ENCODE measurements at regions not wholly inside any gene's neighbourhood (a gene's known extent, or its start where the extent isn't known, plus 50 kb on each side); places are given as distances from the start of the nearest gene placed in this dataset.
"Not testable (repeated sequence)": the region's sequence is repeated elsewhere in the genome, so short reads cannot be mapped to it uniquely, and the experiment has no call there.

- Mint-ChIP-seq H3K27me3 (peaks cover 4 to 22% of the 10 kb centered on the region in 2 donors), H3K27ac (no peak overlapping the region), H3K9me3 (no peaks in the 10 kb centered on the region), H3K4me3 (no peak overlapping the region), H3K36me3 (no peaks in the 10 kb centered on the region), H3K4me1 (no peaks in the 10 kb centered on the region)
- no peaks in the 10 kb centered on the region for H3K36me3 ChIP-seq (ENCODE audit: insufficient read depth, low read length)
- H3K4me1 ChIP-seq (ENCODE audit: insufficient read depth, low read length) = no peaks in the 10 kb centered on the region
- H3K4me3 ChIP-seq (ENCODE audit: low read length) = no peak overlapping the region
- H3K9me3 ChIP-seq (ENCODE audit: low read length) = no peaks in the 10 kb centered on the region
- H3K27me3 ChIP-seq (ENCODE audit: insufficient read depth, low read length, poor library complexity, severe bottlenecking) = no peaks in the 10 kb centered on the region
- no peak for DNase-seq
- no peak overlapping the region for H3K27ac ChIP-seq (ENCODE audit: low read depth, low read length)
- CTCF ChIA-PET = no interaction called here
- POLR2A ChIA-PET = no interaction called here
These were observed 185.2 kb downstream of the ALDH8A1 start for GRCh38 chr6:134764741-134765140.

GRCh38 chr6:134763575-134763974 is 186.3 kb downstream of the ALDH8A1 start:
- CTCF ChIA-PET; H3K9me3 Mint-ChIP-seq; H3K4me3 ChIP-seq (ENCODE audit: low read length); H3K4me1 Mint-ChIP-seq; H3K27ac Mint-ChIP-seq; H3K9me3 ChIP-seq (ENCODE audit: low read length); H3K27me3 ChIP-seq (ENCODE audit: insufficient read depth, low read length, poor library complexity, severe bottlenecking); H3K27ac ChIP-seq (ENCODE audit: low read depth, low read length); H3K36me3 ChIP-seq (ENCODE audit: insufficient read depth, low read length); POLR2A ChIA-PET; DNase-seq; H3K4me3 Mint-ChIP-seq; H3K36me3 Mint-ChIP-seq; H3K4me1 ChIP-seq (ENCODE audit: insufficient read depth, low read length): not testable (repeated sequence)
- peaks cover 1 to 13% of the 10 kb centered on the region in 2 donors for H3K27me3 Mint-ChIP-seq

DNA sequence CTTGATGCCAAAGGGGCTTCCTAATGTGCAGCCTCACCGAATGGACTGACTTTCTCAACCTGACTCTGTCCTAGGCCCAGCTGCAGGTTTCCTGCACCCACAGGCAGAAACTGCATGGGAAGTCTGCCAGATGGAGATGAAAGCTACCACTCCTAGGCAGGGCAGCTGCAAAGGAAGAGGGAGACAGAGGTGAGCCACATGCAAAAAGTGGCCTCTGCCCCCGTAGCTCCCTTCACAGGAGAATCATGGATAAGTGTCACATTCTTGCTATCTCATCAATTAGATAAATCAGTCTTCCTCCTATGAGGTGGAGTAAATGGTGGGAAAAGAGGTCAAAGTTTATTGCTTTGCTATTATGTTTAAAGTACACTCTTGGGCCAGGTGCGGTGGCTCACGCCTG is 191.3 kb downstream of the ALDH8A1 start:
- no peaks in the 10 kb centered on the region for H3K36me3 ChIP-seq (ENCODE audit: insufficient read depth, low read length)
- no peaks in the 10 kb centered on the region for H3K4me1 ChIP-seq (ENCODE audit: insufficient read depth, low read length)
- DNase-seq = no peak
- H3K36me3 Mint-ChIP-seq = no peaks in the 10 kb centered on the region
- no peaks in the 10 kb centered on the region for H3K9me3 ChIP-seq (ENCODE audit: low read length)
- H3K4me1 Mint-ChIP-seq = no peaks in the 10 kb centered on the region
- no peaks in the 10 kb centered on the region for H3K27me3 ChIP-seq (ENCODE audit: insufficient read depth, low read length, poor library complexity, severe bottlenecking)
- no peak overlapping the region for H3K4me3 Mint-ChIP-seq
- no peak overlapping the region for H3K27ac ChIP-seq (ENCODE audit: low read depth, low read length)
- peaks cover 0 to 2% (median 0%) of the 10 kb centered on the region in 5 donors for H3K9me3 Mint-ChIP-seq
- H3K4me3 ChIP-seq (ENCODE audit: low read length) = no peak overlapping the region
- peaks cover 4 to 9% of the 10 kb centered on the region in 2 donors for H3K27me3 Mint-ChIP-seq
- no peak overlapping the region for H3K27ac Mint-ChIP-seq
- ChIA-PET POLR2A (no interaction called here), CTCF (no interaction called here)

DNA sequence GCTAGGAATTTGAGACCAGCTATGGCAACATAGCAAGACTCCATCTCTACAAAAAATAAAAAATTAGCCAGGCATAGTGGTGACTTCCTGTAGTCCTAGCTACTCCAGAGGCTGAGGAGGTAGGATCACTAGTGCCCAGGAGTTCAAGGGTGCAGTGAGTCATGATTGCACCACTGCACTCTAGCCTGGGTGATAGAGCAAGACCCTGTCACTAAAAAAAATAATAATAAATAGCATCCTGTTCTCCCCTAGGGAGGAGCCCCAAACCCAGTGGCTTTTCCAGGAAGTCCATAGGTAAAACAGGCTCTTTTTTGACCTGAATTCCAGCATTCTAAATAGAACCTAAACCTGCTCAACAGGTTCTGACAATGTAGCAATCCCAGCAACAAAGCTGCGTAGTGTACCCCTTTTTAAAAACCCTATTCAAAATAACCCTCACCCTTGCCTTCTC is 192.0 kb downstream of the ALDH8A1 start:
- CTCF ChIA-PET = no interaction called here
- Mint-ChIP-seq H3K4me1 (no peaks in the 10 kb centered on the region), H3K4me3 (no peak overlapping the region), H3K27me3 (peaks cover 7 to 10% of the 10 kb centered on the region in 2 donors), H3K9me3 (peaks cover 0 to 2% (median 0%) of the 10 kb centered on the region in 5 donors), H3K36me3 (no peaks in the 10 kb centered on the region), H3K27ac (no peak overlapping the region)
- H3K27ac ChIP-seq (ENCODE audit: low read depth, low read length) = no peak overlapping the region
- no peaks in the 10 kb centered on the region for H3K36me3 ChIP-seq (ENCODE audit: insufficient read depth, low read length)
- POLR2A ChIA-PET = no interaction called here
- no peaks in the 10 kb centered on the region for H3K9me3 ChIP-seq (ENCODE audit: low read length)
- no peak overlapping the region for H3K4me3 ChIP-seq (ENCODE audit: low read length)
- DNase-seq = no peak
- H3K4me1 ChIP-seq (ENCODE audit: insufficient read depth, low read length) = no peaks in the 10 kb centered on the region
- H3K27me3 ChIP-seq (ENCODE audit: insufficient read depth, low read length, poor library complexity, severe bottlenecking) = no peaks in the 10 kb centered on the region

DNA sequence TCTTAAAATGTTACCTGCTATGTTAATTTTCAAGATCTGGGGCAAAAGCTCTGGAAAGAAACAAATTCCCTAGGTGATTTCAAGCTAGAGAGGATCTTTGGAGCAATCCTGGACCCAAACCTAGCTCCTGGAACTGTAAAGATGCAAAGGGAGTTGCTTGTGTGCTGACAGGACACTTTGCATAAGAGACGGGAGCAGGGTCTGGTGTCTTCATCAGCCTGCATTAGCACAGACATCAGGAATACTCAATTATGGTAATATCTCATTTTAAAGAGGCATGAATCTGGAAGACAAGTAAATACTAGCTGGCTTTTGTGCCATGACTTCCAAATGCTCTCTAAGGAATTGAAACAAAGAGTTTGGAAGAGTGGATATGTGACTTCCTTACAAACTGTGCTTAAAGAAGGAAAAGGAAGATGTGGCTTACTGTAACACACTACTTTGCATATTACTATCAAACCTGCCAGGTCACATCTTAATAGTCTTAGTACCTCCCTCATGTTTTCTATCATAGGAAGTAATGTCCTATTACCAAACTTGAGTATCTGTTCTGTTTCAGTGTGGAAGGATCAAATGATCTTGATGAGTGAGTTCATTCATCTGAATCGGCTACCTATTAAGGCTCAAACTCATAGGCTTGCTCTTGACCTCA is 193.4 kb downstream of the ALDH8A1 start:
- no peak for DNase-seq
- H3K4me3 Mint-ChIP-seq = no peak overlapping the region
- Histone ChIP-seq H3K4me1 (ENCODE audit: insufficient read depth, low read length) (no peaks in the 10 kb centered on the region), H3K27ac (ENCODE audit: low read depth, low read length) (no peak overlapping the region), H3K4me3 (ENCODE audit: low read length) (no peak overlapping the region), H3K27me3 (ENCODE audit: insufficient read depth, low read length, poor library complexity, severe bottlenecking) (no peaks in the 10 kb centered on the region), H3K36me3 (ENCODE audit: insufficient read depth, low read length) (no peaks in the 10 kb centered on the region), H3K9me3 (ENCODE audit: low read length) (no peaks in the 10 kb centered on the region)
- no peak overlapping the region for H3K27ac Mint-ChIP-seq
- no peaks in the 10 kb centered on the region for H3K36me3 Mint-ChIP-seq
- ChIA-PET POLR2A (no interaction called here), CTCF (no interaction called here)
- peaks cover 9 to 12% of the 10 kb centered on the region in 2 donors for H3K27me3 Mint-ChIP-seq
- peaks cover 0 to 2% (median 0%) of the 10 kb centered on the region in 5 donors for H3K9me3 Mint-ChIP-seq
- no peaks in the 10 kb centered on the region for H3K4me1 Mint-ChIP-seq

DNA sequence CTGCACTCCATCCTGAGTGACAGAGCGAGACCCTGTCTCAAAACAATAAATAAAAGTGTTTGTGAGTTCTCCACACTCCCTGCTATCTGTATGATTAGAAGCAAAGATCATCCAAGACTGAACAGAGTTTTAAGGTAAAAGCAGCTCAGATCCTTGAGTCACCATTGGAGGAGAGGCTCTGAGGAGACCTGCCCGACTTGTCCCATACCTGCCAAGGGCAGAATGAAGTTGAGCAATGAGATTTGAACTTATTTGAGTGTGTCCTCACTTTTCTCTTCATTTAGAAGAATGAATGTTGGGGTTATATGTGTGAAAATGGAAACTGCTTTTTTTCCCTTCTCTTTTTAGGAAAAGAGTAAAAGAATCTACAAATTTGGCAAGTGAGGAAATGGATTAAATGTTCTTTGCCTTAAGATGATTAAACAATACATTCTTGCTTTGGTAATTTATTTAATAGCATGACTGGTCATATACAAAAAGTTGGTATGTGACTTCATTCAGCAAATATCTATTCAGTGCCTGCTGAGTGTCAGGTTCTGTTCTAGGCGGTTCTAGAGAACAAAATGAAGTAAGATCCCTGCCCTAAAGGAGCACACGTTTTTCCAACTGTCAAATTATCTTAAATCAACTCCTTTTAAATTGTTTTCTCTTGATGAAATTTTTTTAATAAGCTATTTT is 195.7 kb downstream of the ALDH8A1 start:
- H3K27me3 Mint-ChIP-seq = peaks cover 20 to 21% of the 10 kb centered on the region in 2 donors
- H3K9me3 Mint-ChIP-seq = peaks cover 0 to 2% (median 0%) of the 10 kb centered on the region in 5 donors

GRCh38 chr6:134753001-134753400 is 196.9 kb downstream of the ALDH8A1 start:
- H3K27ac Mint-ChIP-seq = no peak overlapping the region
- peaks cover 0 to 2% (median 0%) of the 10 kb centered on the region in 5 donors for H3K9me3 Mint-ChIP-seq
- CTCF ChIA-PET = no interaction called here

More for the DNA sequence above, 195.7 kb downstream of the ALDH8A1 start:
- no peak overlapping the region for H3K27ac ChIP-seq (ENCODE audit: low read depth, low read length)
- ChIA-PET POLR2A (no interaction called here), CTCF (no interaction called here)
- H3K4me3 Mint-ChIP-seq = no peak overlapping the region
- H3K4me1 ChIP-seq (ENCODE audit: insufficient read depth, low read length) = no peaks in the 10 kb centered on the region
- H3K4me3 ChIP-seq (ENCODE audit: low read length) = no peak overlapping the region
- no peak overlapping the region for H3K27ac Mint-ChIP-seq
- H3K36me3 ChIP-seq (ENCODE audit: insufficient read depth, low read length) = no peaks in the 10 kb centered on the region
- DNase-seq = no peak
- H3K9me3 ChIP-seq (ENCODE audit: low read length) = no peaks in the 10 kb centered on the region
- H3K36me3 Mint-ChIP-seq = no peaks in the 10 kb centered on the region
- no peaks in the 10 kb centered on the region for H3K4me1 Mint-ChIP-seq
- no peaks in the 10 kb centered on the region for H3K27me3 ChIP-seq (ENCODE audit: insufficient read depth, low read length, poor library complexity, severe bottlenecking)

DNA sequence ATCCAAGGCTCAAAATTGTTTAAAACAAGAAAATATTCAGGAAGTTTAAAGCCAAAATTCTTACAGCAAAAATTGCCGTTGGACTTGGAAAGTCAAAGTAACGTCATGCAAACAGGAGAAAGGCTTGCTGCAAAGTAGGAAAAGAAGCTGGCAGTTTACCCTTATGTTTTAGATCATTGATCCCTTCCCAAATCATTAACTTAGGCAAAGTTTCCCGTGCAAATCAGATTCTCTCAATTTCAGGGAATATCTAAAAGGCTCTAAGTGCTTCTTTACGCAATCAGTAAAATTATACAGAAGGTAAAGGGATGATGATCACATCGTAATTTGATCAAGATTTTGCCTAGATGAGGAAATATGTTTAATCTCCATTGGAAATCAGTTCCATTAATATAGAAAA is 197.5 kb downstream of the ALDH8A1 start:
- Mint-ChIP-seq H3K36me3 (no peaks in the 10 kb centered on the region), H3K27ac (no peak overlapping the region), H3K4me3 (no peak overlapping the region), H3K9me3 (peaks cover 0 to 2% (median 0%) of the 10 kb centered on the region in 5 donors), H3K27me3 (peaks cover 22 to 27% of the 10 kb centered on the region in 2 donors), H3K4me1 (no peaks in the 10 kb centered on the region)
- no peak overlapping the region for H3K4me3 ChIP-seq (ENCODE audit: low read length)
- H3K27ac ChIP-seq (ENCODE audit: low read depth, low read length) = no peak overlapping the region
- ChIA-PET POLR2A (no interaction called here), CTCF (no interaction called here)
- DNase-seq = no peak
- no peaks in the 10 kb centered on the region for H3K27me3 ChIP-seq (ENCODE audit: insufficient read depth, low read length, poor library complexity, severe bottlenecking)
- no peaks in the 10 kb centered on the region for H3K4me1 ChIP-seq (ENCODE audit: insufficient read depth, low read length)
- H3K36me3 ChIP-seq (ENCODE audit: insufficient read depth, low read length) = no peaks in the 10 kb centered on the region
- no peaks in the 10 kb centered on the region for H3K9me3 ChIP-seq (ENCODE audit: low read length)

More at GRCh38 chr6:134753001-134753400, 196.9 kb downstream of the ALDH8A1 start:
- Histone ChIP-seq H3K36me3 (ENCODE audit: insufficient read depth, low read length) (no peaks in the 10 kb centered on the region), H3K4me3 (ENCODE audit: low read length) (no peak overlapping the region), H3K27ac (ENCODE audit: low read depth, low read length) (no peak overlapping the region), H3K9me3 (ENCODE audit: low read length) (no peaks in the 10 kb centered on the region), H3K4me1 (ENCODE audit: insufficient read depth, low read length) (no peaks in the 10 kb centered on the region), H3K27me3 (ENCODE audit: insufficient read depth, low read length, poor library complexity, severe bottlenecking) (no peaks in the 10 kb centered on the region)
- Mint-ChIP-seq H3K4me1 (no peaks in the 10 kb centered on the region), H3K27me3 (peaks cover 20 to 26% of the 10 kb centered on the region in 2 donors), H3K36me3 (no peaks in the 10 kb centered on the region), H3K4me3 (no peak overlapping the region)
- POLR2A ChIA-PET = no interaction called here
- DNase-seq = no peak
